Effector memory CD4-positive, alpha-beta T cell (primary cell): ENCODE measurements at regions not wholly inside any gene's neighbourhood (a gene's known extent, or its start where the extent isn't known, plus 50 kb on each side); places are given as distances from the start of the nearest gene placed in this dataset.

Experiments
- DNase-seq, 3 donors: peaks; one replicate each; pipeline ENCODE4 v3.0.0-alpha.2; 2020
- H3K27ac ChIP-seq: 2 replicates; pipeline ENCODE4 v1.7.0; 2013; ENCODE audit warnings: mild to moderate bottlenecking, low read length, moderate library complexity; ENCODE audit not compliant: insufficient read depth, poor library complexity, severe bottlenecking
- H3K27me3 ChIP-seq: replicated peaks from 2 replicates; pipeline ENCODE4 v1.7.0; 2013; ENCODE audit warnings: mild to moderate bottlenecking, low read length; ENCODE audit not compliant: insufficient read depth, control insufficient read depth, poor library complexity, severe bottlenecking
- H3K36me3 ChIP-seq: 2 replicates; pipeline ENCODE4 v1.7.0; 2013; ENCODE audit warnings: mild to moderate bottlenecking, low read length, moderate library complexity; ENCODE audit not compliant: control insufficient read depth, insufficient read depth
- H3K4me1 ChIP-seq: 2 replicates; pipeline ENCODE4 v1.7.0; 2013; ENCODE audit warnings: low read length, mild to moderate bottlenecking; ENCODE audit not compliant: control insufficient read depth, insufficient read depth, poor library complexity, severe bottlenecking
- H3K4me3 ChIP-seq: 2 replicates; pipeline ENCODE4 v1.7.0; 2013; ENCODE audit warnings: low read length, low read depth, mild to moderate bottlenecking; ENCODE audit not compliant: insufficient read depth, poor library complexity, severe bottlenecking
- H3K9me3 ChIP-seq: 2 replicates; pipeline ENCODE4 v1.7.0; 2013; ENCODE audit warnings: mild to moderate bottlenecking, low read length, moderate library complexity; ENCODE audit not compliant: control insufficient read depth

DNA sequence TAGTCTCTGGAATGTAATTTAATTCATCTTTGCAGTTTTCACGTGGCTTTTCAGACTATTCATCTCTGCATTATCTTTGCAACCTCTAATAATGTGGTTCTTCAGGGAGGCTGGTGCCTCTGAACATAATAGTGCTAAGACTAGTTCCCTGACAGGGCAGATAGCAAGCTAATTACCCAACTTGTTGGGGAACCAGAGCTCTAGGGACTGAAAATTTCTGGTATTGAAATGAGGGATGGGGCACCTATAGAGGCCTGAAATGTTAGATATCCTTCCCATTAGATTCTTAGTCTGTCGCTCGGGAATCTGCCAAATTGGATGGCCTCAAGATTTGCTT, 693.6 kb upstream of the MAP3K7 start:
- no peak overlapping the region for H3K27ac ChIP-seq
- H3K9me3 ChIP-seq, result no peaks in the 10 kb centered on the region
- H3K27me3 ChIP-seq, result no peaks in the 10 kb centered on the region
- H3K4me3 ChIP-seq, result no peak overlapping the region
- no peaks in the 10 kb centered on the region for H3K36me3 ChIP-seq
- no peaks in the 10 kb centered on the region for H3K4me1 ChIP-seq
- no peak for DNase-seq

DNA sequence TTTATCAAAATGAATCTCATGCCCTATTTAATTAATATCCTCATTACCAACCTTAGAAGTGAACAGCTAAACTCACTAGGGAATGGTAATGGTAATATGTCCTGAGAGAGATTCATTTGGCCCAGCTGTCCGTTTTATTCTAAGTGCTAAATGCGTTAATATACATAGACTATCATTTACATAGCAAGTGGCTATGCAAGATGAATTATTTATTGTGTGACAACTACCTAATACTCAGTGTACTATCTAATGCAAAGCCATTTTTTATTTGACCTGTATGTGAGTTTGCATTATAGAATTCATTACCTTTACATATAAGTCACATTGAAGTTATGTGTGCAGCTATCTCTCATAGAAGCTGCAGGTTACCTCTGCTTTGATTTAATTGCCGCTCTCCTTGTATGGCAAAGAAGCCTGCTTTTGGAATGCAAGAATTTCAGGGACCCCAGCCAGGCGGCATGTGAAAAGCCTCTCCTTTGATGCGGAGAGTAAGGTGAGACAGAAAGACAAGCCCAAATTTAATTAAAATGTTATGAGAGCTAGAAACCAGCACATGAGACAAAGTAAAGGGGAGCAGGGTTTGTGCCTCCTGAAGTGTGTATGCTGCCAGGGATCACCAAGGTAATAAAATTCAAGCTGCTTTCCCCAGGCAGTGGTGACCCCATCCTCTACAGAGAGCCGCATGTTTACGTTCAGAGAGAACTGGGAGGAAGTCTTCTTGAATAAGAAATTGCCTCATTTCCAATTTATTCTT, 693.0 kb upstream of the MAP3K7 start:
- no peaks in the 10 kb centered on the region for H3K27me3 ChIP-seq
- no peak overlapping the region for H3K27ac ChIP-seq
- no peaks in the 10 kb centered on the region for H3K9me3 ChIP-seq
- H3K36me3 ChIP-seq, result no peaks in the 10 kb centered on the region
- H3K4me3 ChIP-seq, result no peak overlapping the region
- DNase-seq, result no peak
- H3K4me1 ChIP-seq, result no peaks in the 10 kb centered on the region

DNA sequence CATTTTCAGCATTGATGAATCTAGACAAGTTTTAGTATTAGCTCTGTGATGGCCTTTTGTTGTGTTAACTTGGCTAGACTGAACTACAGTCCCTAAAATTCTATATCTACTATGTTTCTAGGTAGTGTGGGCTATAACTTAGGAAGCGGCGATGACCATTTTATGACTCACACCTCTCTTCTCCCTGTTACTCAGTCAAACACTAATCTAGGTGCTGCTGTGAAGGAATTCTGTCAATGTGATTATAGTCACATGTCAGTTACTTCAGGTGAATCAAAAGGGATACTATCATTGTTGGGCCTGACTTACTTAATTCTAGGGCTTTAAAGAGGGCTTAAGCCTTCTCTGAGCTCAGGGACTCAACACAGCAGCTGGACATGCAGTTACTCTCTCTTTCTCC, 691.5 kb upstream of the MAP3K7 start:
- no peaks in the 10 kb centered on the region for H3K9me3 ChIP-seq
- H3K27ac ChIP-seq, result no peak overlapping the region
- H3K27me3 ChIP-seq, result no peaks in the 10 kb centered on the region
- no peak for DNase-seq
- H3K36me3 ChIP-seq, result no peaks in the 10 kb centered on the region
- H3K4me3 ChIP-seq, result no peak overlapping the region
- H3K4me1 ChIP-seq, result no peaks in the 10 kb centered on the region

DNA sequence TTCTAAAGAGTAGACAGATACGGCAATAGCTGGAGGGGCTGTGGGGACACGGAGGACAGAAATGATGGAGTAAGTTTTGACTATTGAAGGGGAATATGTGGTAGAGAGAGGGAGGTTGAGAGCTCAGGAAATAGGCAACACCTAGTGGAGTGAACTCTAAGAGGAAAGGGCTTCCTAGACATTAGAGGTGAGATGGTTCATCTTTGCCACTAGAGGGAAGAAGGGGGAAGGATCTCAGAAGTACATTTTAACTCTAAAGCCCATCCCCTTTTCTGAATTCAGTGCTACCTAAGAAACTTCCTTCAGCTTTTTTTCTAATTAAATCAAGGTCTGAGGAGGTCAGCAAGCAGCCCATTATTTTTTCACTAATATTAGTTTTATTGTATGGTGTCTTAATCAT, 689.4 kb upstream of the MAP3K7 start:
- no peak for DNase-seq
- Histone ChIP-seq H3K9me3 (no peaks in the 10 kb centered on the region), H3K4me1 (no peaks in the 10 kb centered on the region), H3K36me3 (no peaks in the 10 kb centered on the region), H3K4me3 (no peak overlapping the region), H3K27ac (no peak overlapping the region), H3K27me3 (no peaks in the 10 kb centered on the region)

DNA sequence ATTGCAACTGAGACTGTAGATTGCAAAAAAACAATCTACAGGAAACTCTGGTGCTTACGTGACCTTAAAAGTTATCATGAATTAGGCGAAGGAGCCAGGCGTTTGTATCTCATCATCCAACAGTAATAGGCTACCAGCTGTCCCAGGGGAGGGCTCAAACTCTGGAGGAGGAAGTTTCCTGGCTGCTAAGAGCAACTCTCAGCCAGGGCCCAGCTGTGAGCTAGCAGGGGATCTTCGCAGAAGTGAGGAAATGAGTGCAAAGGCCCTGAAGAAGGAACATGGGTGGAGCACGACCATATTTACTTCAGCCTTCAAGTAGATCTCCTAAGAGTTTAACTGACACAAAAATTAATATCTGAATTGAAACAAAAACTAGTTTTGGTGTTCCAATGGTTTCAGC, 686.9 kb upstream of the MAP3K7 start:
- no peaks in the 10 kb centered on the region for H3K36me3 ChIP-seq
- no peak overlapping the region for H3K4me3 ChIP-seq
- H3K9me3 ChIP-seq, result no peaks in the 10 kb centered on the region
- H3K4me1 ChIP-seq, result no peaks in the 10 kb centered on the region
- no peak for DNase-seq
- no peaks in the 10 kb centered on the region for H3K27me3 ChIP-seq
- H3K27ac ChIP-seq, result no peak overlapping the region

DNA sequence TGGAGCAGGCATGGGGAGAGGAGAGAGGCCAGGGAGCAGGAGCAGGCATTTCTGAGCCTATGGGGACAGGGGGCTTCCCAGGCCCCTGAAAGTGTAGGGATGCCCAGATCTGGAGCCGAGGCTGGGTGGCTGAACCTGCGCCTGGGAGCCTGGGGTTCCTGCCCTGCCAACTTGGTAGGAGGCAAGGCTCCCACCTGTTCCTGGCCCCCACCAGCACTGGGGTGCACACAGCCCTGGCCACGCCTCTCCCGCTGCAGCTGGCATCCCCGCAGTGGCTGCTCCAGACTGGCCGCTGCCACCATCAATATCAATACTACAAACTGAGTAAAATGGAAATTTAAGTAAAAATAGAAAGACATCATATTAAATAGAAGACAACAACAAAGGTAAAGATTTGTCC, 684.9 kb upstream of the MAP3K7 start:
- Histone ChIP-seq H3K36me3 (no peaks in the 10 kb centered on the region), H3K4me1 (no peaks in the 10 kb centered on the region), H3K27me3 (no peaks in the 10 kb centered on the region), H3K9me3 (no peaks in the 10 kb centered on the region), H3K27ac (no peak overlapping the region), H3K4me3 (no peak overlapping the region)
- DNase-seq, result no peak

DNA sequence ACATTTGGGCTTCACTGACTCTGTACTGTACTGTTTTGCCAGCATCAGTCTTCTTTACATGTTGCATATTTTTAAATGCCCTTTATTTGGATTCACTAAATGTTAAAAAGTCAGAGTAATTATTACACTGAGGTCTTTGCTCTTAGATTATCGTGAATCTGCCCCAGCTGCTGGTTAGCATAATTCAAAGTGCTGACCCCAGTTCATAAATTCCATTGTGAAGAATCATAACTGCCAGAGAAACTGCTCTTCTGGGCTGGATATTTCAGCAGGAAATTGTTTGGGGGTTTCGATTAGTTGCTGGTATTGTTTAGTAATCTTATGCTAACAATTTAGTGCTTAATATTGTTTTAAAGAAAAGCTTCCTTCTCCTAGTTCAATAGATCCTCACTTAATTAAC, 682.1 kb upstream of the MAP3K7 start:
- Histone ChIP-seq H3K9me3 (no peaks in the 10 kb centered on the region), H3K4me1 (no peaks in the 10 kb centered on the region), H3K36me3 (no peaks in the 10 kb centered on the region), H3K27ac (no peak overlapping the region), H3K27me3 (no peaks in the 10 kb centered on the region), H3K4me3 (no peak overlapping the region)
- no peak for DNase-seq

DNA sequence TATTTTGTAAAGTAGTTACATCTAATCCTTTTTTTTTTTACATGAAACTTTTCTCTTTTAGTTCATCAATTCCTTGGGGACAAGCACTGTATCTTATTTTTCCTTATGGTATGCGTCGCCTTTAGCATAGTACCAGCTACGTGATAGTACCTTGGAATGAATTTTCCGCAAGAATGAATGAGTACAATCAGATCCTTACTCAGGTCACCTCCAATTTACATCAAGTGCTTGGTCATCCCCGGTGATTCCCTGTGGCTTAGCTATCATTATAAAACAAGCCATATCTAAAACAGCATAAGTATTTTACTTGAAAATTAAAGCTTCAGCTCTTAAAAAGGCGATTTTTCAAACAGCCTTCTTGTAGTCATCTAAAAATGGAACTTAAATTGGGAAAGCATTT, 680.4 kb upstream of the MAP3K7 start:
- no peaks in the 10 kb centered on the region for H3K27me3 ChIP-seq
- no peak overlapping the region for H3K4me3 ChIP-seq
- no peaks in the 10 kb centered on the region for H3K9me3 ChIP-seq
- no peak for DNase-seq
- no peak overlapping the region for H3K27ac ChIP-seq
- H3K4me1 ChIP-seq, result no peaks in the 10 kb centered on the region
- H3K36me3 ChIP-seq, result no peaks in the 10 kb centered on the region

DNA sequence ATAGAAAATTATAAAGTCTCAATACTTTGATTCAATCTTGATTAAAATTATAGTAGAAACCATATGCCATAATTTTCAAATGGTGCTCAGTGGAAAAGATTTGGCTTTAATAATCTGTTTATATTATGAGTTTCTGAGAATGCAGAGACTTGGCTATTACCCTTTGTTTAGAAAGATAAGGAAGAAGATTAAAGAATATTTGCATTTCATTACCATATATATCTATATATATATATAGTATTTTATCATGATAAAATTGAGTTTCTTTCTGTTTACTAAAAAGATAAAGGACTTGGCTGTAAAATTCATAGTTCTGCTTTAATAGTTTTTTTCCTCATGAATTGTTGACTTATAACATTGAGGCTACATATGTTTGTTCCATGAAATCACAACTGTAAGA, 679.3 kb upstream of the MAP3K7 start:
- Histone ChIP-seq H3K27ac (no peak overlapping the region), H3K4me3 (no peak overlapping the region), H3K27me3 (no peaks in the 10 kb centered on the region), H3K36me3 (no peaks in the 10 kb centered on the region), H3K9me3 (no peaks in the 10 kb centered on the region), H3K4me1 (no peaks in the 10 kb centered on the region)
- DNase-seq, result no peak

DNA sequence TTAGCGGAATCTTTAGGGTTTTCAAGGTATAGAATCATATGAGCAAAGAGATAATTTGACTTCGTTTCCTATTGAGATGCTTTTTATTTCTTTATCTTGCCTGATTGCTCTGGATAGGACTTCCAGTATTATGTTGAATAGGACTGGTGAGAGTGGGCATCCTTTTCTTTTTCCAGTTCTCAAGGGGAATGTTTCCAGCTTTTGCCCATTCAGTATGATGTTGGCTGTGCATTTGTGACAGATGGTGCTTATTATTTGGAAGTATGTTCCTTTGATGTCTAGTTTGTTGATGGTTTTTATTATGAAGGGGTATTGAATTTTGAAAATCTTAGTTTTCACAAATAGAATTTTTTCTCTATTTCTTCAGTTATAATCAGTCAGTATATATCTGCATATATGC, 656.6 kb upstream of the MAP3K7 start:
- Histone ChIP-seq H3K9me3 (no peaks in the 10 kb centered on the region), H3K4me3 (no peak overlapping the region), H3K27me3 (no peaks in the 10 kb centered on the region), H3K36me3 (no peaks in the 10 kb centered on the region), H3K4me1 (no peaks in the 10 kb centered on the region), H3K27ac (no peak overlapping the region)
- DNase-seq, result no peak

DNA sequence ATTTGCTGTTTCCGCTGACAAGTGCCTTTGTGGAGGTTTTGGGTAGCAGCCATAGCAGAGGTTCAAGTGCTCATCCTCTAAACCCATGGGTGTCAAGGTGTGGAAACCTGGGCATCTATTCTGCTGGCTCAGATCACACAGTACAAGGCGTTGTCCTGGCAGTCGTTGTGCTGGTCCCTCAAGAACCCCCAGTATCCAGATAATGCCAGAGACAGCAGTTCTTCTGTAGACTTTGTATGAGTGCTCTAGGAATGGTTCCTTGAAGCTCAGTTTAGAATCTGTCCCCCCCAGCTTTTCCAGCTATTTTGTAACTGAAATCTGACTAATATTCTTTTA, 655.7 kb upstream of the MAP3K7 start:
- Histone ChIP-seq H3K36me3 (no peaks in the 10 kb centered on the region), H3K4me1 (no peaks in the 10 kb centered on the region), H3K27me3 (no peaks in the 10 kb centered on the region), H3K4me3 (no peak overlapping the region), H3K27ac (no peak overlapping the region), H3K9me3 (no peaks in the 10 kb centered on the region)
- no peak for DNase-seq
